Gastroesophageal sphincter (tissue), 4 donors: ENCODE measurements at regions not wholly inside any gene's neighbourhood (a gene's known extent, or its start where the extent isn't known, plus 50 kb on each side); places are given as distances from the start of the nearest gene placed in this dataset.

Experiments used
- ATAC-seq: fragments of 150-250 bp; one replicate; pipeline ENCODE4 v1.9.1; 2016; ENCODE audit warnings: mild to moderate bottlenecking, moderate library complexity
- H3K27ac ChIP-seq, 4 donors: fragments of 200-600 bp; sonication (generic) in 3 of 4; 1 replicate in 3 of 4; 2 replicates in 1 of 4; pipeline ENCODE4 v1.5.1; 2016 to 2019
- H3K27me3 ChIP-seq: fragments of 200-600 bp; sonication (generic); one replicate; pipeline ENCODE4 v1.5.1; 2019
- H3K36me3 ChIP-seq, 2 donors: fragments of 200-600 bp; sonication (generic); one replicate each; pipeline ENCODE4 v1.5.1; 2019; ENCODE audit warnings: control low read depth in 1 of 2
- H3K4me1 ChIP-seq, 3 donors: fragments of 200-600 bp; sonication (generic); 1 replicate in 2 of 3; 2 replicates in 1 of 3; pipeline ENCODE4 v1.5.1; 2016 to 2019; ENCODE audit warnings: control low read depth in 2 of 3
- H3K4me3 ChIP-seq, 2 donors: fragments of 200-600 bp; sonication (generic); one replicate each; pipeline ENCODE4 v1.5.1; 2019; ENCODE audit warnings: mild to moderate bottlenecking in 1 of 2, moderate library complexity in 1 of 2
- H3K9me3 ChIP-seq, 3 donors: fragments of 200-600 bp; sonication (generic); one replicate each; pipeline ENCODE4 v1.5.1; 2017 to 2019; ENCODE audit warnings: control low read depth in 2 of 3
- CTCF ChIP-seq, 4 experiments: fragments of 200-600 bp in 2 of 4; fragments of 450-650 bp in 2 of 4; sonication (generic) in 1 of 4; IDR thresholded peaks; one replicate each; pipeline ENCODE4 v1.5.1; 2017 to 2019; ENCODE audit warnings: antibody characterized with exemption in 4 of 4, mild to moderate bottlenecking in 2 of 4, moderate library complexity in 2 of 4
- EP300 ChIP-seq: sonication (generic); formaldehyde crosslinking; IDR thresholded peaks from one replicate; pipeline ENCODE4 v1.6.1; 2017; ENCODE audit warnings: antibody characterized with exemption, mild to moderate bottlenecking
- POLR2A ChIP-seq, 2 donors: fragments of 450-650 bp; IDR thresholded peaks; one replicate each; pipeline ENCODE4 v1.6.1; 2017; ENCODE audit warnings: antibody characterized with exemption in 2 of 2, mild to moderate bottlenecking in 2 of 2, moderate library complexity in 1 of 2
- POLR2AphosphoS5 ChIP-seq: sonication (generic); formaldehyde crosslinking; IDR thresholded peaks from one replicate; pipeline ENCODE4 v1.6.1; 2017; ENCODE audit warnings: antibody characterized with exemption
- WGBS, 2 donors: methylation state at CpG; one replicate each; pipeline ENCODE4 v1.1.5; 2018; ENCODE audit warnings: low coverage in 1 of 2; 5-methylcytosine and 5-hydroxymethylcytosine counted together

- no peak overlapping the region for H3K4me3 ChIP-seq
- WGBS, 2 donors, result 94 to 96% methylated on average over 4 of the region's 4 CpGs
- TF ChIP-seq CTCF (IDR thresholded peaks at IDR 0.05) (no peak), POLR2AphosphoS5 (no peak), POLR2A (IDR thresholded peaks at IDR 0.05) (no peak), EP300 (no peak)
- no peaks in the 10 kb centered on the region for H3K27me3 ChIP-seq
- peak overlapping the region; percentile 96 to 99 (median 98) for H3K27ac ChIP-seq
- no peak for ATAC-seq
- no peaks in the 10 kb centered on the region for H3K36me3 ChIP-seq
- H3K9me3 ChIP-seq, result no peaks in the 10 kb centered on the region
- peaks cover 4 to 29% (median 7%) of the 10 kb centered on the region in 3 donors for H3K4me1 ChIP-seq
Measured at GRCh38 chr9:107639426-107639825, 149.9 kb upstream of the KLF4 start.

- H3K9me3 ChIP-seq, result no peaks in the 10 kb centered on the region
- H3K36me3 ChIP-seq, result no peaks in the 10 kb centered on the region
- H3K27ac ChIP-seq, result peak overlapping the region; percentile 96 to 99 (median 98)
- H3K27me3 ChIP-seq, result no peaks in the 10 kb centered on the region
- ATAC-seq, result peak; percentile 26
- peaks cover 4 to 29% (median 7%) of the 10 kb centered on the region in 3 donors for H3K4me1 ChIP-seq
- TF ChIP-seq EP300 (no peak), POLR2AphosphoS5 (peak; percentile 44)
- H3K4me3 ChIP-seq, result peak overlapping the region; percentile 26 to 48
- 14% methylated on average over 4 to 6 of the region's 7 CpGs for WGBS, 2 donors
Measured at GRCh38 chr9:107638521-107639310, 149.1 kb upstream of the KLF4 start.

GRCh38 chr9:107637421-107638420 lies 148.2 kb upstream of the KLF4 start:
- no peaks in the 10 kb centered on the region for H3K27me3 ChIP-seq
- WGBS, 2 donors, result 2% methylated on average over 22 of the region's 67 CpGs
- peak overlapping the region; percentile 26 to 48 for H3K4me3 ChIP-seq
- peak; percentile 99 for TF ChIP-seq POLR2A (IDR thresholded peaks at IDR 0.05)
- peak; percentile 60 for TF ChIP-seq EP300
- TF ChIP-seq CTCF (IDR thresholded peaks at IDR 0.05), result peak in 3 of 4 experiments; percentile 40 to 69 (median 65)
- TF ChIP-seq POLR2AphosphoS5, result peak; percentile 99
- peaks cover 4 to 34% (median 7%) of the 10 kb centered on the region in 3 donors for H3K4me1 ChIP-seq
- H3K9me3 ChIP-seq, result no peaks in the 10 kb centered on the region
- peak; percentile 93 for ATAC-seq
- no peaks in the 10 kb centered on the region for H3K36me3 ChIP-seq
- H3K27ac ChIP-seq, result peak overlapping the region; percentile 96 to 99 (median 98)

- no peaks in the 10 kb centered on the region for H3K27me3 ChIP-seq
- 65 to 71% methylated on average over 3 to 4 of the region's 5 CpGs for WGBS, 2 donors
- ATAC-seq, result no peak
- peaks cover 4 to 34% (median 7%) of the 10 kb centered on the region in 3 donors for H3K4me1 ChIP-seq
- peak overlapping the region in 1 of 2 donors; percentile 48 for H3K4me3 ChIP-seq
- no peaks in the 10 kb centered on the region for H3K9me3 ChIP-seq
- peak overlapping the region; percentile 96 to 99 (median 98) for H3K27ac ChIP-seq
- no peak for TF ChIP-seq CTCF (IDR thresholded peaks at IDR 0.05)
- TF ChIP-seq EP300, result no peak
- TF ChIP-seq POLR2AphosphoS5, result peak; percentile 14
- H3K36me3 ChIP-seq, result no peaks in the 10 kb centered on the region
Measured at GRCh38 chr9:107636571-107637381, 147.2 kb upstream of the KLF4 start.
